ENCODE measurements at regions not wholly inside any gene's neighbourhood (a gene's known extent, or its start where the extent isn't known, plus 50 kb on each side); places are given as distances from the start of the nearest gene placed in this dataset.
"Not testable (repeated sequence)": the region's sequence is repeated elsewhere in the genome, so short reads cannot be mapped to it uniquely, and the experiment has no call there.

DNA sequence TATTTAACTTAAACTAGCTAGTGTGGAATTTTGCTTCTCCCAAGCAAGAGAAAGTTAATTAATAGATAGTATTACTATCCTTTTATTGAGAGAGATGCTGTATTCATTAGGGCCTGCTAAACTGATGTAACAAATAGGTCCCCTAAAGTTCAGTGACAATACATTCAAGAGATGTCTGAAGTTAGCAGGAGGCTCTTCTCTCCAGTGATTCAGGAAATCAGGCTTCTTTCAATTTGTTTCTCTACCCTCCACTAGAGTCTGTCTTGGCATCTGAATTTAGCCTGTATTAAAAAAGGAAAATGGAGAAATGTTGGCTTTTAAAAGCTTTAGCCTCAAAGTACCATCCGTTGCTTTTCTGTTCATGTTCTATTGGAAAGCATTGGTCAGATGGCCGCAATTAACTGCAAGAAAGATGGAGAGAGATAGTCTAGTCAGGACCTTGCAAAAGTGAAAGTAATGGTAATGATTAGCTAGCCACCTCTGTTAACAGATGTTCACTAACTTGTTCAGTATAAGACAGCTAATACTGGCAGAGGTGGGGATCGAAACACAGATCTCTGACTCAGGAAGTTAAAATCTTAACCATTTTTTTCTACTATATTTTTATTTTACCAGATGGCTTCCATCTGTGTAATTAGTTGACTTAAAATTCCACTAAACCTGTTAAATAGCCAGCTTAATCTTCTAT, 786.8 kb downstream of the TMTC2 start:
- no peak for DNase-seq (ENCODE audit: low read depth in 2 of 2)

DNA sequence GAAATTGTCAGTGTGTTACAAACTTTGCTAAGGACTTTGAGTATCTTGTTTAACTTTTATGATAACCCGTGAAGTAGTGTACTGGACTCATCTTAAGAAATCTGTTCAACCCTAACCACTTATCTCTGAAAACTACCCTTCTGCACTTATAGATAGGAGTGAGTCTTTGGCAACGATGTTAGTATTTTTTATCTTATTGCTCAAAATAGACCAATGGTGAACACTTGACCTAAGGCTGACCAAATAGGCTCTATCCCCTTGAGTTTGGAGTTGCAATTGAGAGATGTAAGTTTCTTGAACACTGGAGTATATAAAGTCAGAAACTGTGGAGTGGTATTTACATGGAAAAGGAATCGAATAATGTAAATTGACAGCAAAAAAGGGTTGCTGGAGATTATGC, 786.1 kb downstream of the TMTC2 start:
- DNase-seq (ENCODE audit: low read depth in 2 of 2) = no peak

DNA sequence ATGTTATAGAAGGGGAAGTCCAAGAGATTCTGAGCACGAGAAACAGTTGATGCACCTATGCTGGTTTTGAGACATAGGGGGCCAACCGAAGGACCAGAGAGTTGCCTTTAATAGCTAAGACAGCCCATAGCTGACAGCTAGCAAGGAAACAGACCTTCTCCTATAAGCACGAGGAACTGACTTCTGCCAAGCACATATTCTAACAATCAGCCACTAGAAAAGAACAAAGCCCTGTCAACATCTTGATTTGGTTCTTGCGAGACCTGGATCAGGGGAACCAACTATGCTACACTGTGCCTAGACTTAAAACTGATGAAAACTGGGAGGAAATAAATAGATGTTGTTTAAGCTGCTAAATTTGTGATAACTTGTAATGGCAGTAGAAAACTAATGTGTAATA, 785.6 kb downstream of the TMTC2 start:
- DNase-seq (ENCODE audit: low read depth in 2 of 2) = no peak

DNA sequence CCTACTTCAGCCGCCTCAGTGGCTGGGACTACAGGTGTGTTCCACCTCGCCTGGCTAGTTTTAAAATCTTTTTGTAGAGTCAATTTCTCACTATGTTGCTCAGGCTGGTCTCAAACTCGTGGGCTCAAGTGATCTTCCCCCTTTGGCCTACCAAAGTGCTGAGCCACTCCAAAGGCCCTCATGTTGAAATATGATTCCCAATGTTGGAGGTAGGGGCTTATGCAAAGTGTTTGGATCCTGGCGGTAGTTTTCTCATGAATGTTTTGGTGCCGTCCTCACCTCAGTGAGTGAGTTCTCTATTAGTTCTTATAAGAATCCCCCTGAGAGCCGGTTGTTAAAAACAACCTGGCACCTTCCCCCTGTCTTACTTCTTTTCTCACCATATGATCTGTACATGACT, 784.6 kb downstream of the TMTC2 start:
- no peak for DNase-seq (ENCODE audit: low read depth in 2 of 2)

DNA sequence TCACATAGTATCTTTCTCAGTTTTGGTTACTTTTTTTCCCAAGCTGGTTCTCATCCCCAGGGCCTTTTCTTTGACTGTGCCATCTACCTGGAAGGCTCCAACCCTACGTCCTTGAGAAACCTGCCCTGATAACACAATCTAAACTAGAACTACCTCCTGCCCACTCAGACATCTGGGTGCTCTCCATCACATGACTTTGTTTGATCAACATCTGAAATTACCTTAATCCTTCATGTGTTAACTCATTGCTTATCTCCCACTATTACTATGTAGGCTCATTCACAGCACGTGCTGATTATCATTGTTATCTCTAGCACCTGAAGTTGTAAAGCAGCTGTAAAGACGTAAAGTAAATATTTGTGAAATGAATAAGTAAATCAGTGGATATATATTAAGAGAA, 784.0 kb downstream of the TMTC2 start:
- no peak for DNase-seq (ENCODE audit: low read depth in 2 of 2)

DNA sequence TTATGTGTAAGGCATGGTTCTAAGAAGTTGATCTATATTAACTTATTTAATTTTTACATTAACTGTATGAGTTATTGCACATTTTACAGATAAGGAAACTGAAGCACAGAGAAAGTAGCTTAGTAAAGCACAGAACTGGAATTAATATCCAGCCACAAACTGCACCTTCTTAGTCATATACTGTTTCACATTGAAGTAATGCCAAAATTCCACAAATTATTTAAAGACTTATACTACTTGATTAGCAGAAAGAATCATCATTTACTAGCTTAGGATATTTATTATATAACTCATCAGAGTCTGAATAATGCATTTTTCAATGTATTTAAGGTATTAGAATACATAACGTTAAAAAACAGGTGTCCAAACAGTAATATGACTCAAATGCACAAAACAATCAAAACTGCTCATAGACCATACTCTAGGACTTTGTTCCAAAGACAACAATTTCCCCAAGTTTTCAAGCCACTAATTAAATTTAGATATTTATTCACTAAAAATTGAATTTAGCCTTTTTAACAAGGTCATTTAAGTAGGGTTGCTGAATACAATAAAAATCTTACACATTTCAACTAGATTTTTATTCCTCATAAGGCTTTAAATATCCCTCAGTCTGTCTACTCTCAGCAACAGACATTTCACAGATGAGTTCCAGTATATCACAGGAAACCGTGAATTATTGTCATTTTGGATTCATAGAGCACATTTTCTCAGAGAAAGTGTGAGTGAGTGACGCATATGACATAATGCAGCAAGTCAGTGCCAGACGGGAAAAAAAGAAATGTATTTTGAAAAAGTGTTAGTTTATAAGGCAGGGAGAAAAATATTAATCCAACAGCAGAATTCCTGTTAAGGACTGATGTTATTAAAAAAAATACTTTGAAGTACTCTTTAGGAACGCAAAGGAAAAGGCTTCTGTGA, 782.5 kb downstream of the TMTC2 start:
- DNase-seq (ENCODE audit: low read depth in 2 of 2) = no peak

DNA sequence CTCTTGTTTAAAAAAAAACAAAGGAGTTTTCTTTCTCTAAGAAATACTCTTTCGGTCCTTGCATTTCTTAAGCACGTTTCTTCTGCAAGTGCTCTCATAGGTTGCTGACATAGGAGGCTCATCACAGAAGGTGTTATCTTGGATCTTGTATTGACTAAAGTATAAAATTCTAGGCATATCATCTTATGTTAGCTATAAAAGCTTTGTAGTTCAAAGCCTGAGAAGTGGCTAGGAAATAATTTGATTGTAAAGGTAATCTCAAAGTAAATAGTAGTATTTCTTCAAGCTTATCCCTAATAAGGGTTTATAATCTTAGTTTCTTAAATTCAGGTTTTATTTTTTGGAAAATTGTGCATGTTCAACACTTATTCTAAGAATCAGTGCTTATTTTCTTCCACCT, 778.9 kb downstream of the TMTC2 start:
- DNase-seq (ENCODE audit: low read depth in 2 of 2) = no peak

DNA sequence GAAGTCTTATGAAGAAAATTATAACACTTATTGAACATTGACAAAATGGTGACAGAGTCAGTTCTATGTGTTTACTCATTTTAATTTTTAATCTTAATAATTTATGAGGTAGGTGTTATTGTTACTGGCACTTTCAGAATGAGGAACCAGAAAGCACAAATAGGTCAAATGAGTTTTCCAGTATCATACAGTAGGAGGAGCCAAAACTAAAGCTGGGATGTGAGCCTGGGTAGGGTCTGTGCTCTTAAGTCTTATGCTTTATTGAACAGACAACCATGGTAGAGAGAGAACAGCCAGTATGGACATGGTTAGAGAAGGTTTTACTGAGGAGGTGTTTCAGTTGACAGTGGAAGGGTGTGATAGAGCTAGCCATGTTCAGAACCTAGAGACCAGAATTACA, 775.7 kb downstream of the TMTC2 start:
- DNase-seq (ENCODE audit: low read depth in 2 of 2) = no peak

DNA sequence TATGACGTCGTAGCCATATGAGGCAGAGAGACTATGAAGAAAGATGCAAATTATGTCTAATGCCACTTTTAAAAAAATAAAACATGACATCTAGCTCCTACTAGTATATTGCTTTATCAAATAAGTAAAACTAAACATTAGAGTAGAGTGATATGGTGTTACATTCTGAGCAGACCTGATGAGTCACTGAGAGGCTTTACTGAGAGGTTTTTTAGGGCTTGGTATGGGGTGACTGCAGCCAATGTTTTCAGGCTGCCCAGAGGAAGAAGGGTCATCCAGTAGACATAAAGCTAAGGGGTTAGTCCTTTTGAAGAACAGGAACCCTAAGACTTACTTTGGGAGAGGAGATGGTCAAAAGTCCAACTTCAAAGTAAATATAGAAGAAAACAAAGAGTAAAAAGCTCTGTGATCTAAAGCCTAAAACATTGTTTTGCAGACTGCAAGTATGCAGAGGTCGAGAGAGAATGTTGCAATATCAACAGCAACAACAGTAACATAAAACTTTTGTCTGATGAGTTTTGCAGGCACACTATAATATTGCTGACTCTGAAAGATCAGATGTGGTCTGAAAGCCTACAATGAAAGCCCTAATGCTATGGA, 774.7 kb downstream of the TMTC2 start:
- DNase-seq (ENCODE audit: low read depth in 2 of 2) = no peak

DNA sequence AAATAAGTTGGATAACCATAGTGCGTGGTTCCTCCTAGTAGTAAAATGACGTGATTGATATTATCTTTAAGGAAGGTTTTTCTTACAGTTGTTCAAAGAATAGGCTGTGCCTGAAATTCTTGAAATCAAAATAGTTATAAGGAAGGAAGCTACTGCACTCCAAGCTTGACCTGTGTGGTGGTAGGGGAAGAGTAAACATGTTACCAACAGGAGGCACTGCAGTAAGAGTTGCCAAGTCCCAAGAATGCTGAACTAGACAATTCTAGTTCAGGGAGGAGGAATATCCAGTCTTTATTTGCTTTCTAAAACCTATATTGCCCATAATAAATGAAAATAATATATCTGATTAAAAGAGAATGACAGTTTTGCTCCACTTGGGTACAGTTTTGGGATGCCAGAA, 764.5 kb downstream of the TMTC2 start:
- no peak for DNase-seq (ENCODE audit: low read depth in 2 of 2)

DNA sequence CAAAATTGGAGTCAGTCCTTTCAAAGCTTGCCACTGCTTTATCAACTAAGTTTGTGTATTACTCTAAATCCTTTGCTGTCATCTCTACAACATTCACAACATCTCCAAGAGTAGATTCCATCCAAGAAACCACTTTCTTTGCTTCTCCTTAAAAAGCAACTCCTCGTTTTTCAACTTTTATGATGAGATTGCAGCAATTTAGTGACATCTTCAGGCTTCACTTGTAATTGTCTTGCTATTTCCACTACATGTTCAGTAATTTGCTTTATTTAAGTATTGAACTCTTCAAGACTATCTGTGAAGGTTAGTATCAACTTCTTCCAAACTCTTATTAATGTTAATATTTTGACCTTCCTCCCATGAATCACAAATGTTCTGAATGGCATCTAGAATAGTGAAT, 747.9 kb downstream of the TMTC2 start:
- no peak for DNase-seq (ENCODE audit: low read depth in 2 of 2)

DNA sequence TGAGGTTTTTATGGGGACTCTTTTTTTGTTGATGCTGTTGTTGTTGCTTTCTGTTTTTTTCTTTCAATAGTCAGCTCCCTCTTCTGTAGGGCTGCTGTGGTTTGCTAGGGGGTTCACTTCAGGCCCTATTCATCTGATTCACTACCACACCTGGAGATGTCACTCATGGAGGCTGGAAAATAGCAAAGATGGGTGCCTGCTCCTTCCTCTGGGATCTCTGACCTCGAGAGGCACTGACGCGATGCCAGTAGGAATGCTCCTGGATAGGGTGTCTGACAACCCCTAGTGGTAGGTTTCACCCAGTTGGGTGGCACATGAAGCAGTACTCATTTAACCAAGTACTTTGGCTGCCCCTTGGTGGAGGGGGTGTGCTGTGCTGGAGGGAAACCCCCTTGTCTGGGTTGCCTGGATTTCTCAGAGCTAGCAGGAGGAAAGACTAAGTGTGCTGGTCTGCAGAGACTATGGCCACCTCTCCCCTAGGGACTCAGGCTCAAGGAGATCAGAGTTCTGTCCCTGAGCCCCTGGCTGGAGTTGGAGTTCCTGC, 745.5 kb downstream of the TMTC2 start:
- DNase-seq (ENCODE audit: low read depth in 2 of 2) = no peak

DNA sequence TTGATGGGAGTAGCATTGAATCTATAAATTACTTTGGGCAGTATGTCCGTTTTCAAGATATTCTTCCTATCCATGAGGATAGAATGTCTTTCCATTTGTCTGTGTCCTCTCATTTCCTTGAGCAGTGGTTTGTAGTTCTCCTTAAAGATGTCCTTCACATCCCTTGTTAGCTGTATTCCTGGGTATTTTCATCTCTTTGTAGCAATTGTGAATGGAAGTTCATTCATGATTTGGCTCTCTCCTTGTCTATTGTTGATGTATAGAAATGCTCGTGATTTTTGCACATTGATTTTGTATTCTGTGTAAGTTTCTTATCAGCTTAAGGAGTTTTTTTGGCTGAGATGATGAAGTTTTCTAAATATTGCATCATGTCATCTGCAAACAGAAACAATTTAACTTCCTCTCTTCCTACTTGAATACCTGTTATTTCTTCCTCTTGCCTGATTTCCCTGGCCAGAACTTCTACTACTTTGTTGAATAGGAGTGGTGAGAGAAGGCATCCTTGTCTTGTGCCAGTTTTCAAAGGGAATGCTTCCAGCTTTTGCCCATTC, 741.0 kb downstream of the TMTC2 start:
- DNase-seq (ENCODE audit: low read depth in 2 of 2) = not testable (repeated sequence)

DNA sequence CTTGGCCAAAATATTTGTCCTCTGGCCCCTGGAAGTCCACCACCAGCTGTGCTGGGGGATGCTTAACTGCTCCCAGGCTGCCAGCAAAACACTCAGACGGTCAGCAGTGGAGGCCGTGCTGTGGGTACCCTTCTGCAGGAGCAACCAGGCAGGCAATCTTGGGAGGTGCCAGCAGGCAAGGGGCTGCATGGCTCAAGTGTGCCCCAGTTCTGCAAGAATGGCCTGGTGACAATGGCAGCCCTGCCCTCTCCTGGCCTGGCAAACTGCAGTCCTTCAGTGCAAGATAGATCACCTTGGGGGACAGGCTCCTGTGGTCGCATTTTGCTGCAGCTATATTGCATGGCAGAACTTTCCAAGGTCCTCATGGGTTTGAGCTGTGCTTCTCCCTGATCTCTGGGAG, 728.3 kb downstream of the TMTC2 start:
- no peak for DNase-seq (ENCODE audit: low read depth in 2 of 2)

DNA sequence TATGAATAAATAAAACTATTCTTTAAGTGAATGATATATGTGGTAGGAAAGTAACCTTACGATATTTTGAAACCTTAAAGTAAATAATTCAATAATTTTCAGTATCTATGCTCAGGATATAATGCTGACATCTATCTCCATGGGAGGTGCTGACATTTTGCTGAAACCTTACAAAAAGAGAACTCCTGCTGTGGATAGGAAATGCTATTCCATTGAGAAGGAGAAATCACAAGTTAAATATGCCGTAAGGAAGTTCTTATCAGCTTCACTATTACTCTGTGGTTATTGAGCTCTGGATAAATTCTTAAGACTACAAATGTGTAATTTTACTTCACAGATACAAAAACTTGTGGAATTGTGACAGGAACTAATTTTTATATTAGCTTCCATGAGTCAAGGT, 722.1 kb downstream of the TMTC2 start:
- DNase-seq (ENCODE audit: low read depth in 2 of 2) = no peak

DNA sequence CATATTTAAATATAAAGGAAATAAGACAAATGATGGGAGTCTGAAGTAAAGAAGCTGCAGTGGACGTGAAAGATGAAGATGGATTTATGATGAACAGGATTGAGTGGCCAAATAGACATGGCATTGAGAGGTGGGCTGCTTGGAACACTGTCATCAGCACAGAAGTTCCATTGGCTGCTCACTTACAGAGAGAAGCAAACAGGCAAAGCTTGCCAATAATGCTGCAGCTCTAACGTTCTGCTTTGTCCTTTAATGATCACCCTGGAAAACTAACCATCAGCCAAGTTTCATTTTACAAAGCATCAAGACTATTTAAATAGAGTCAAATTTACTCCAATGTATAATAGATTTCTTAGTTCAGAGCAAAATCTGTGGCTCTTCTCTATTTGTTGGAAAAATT, 721.4 kb downstream of the TMTC2 start:
- DNase-seq (ENCODE audit: low read depth in 2 of 2) = no peak

DNA sequence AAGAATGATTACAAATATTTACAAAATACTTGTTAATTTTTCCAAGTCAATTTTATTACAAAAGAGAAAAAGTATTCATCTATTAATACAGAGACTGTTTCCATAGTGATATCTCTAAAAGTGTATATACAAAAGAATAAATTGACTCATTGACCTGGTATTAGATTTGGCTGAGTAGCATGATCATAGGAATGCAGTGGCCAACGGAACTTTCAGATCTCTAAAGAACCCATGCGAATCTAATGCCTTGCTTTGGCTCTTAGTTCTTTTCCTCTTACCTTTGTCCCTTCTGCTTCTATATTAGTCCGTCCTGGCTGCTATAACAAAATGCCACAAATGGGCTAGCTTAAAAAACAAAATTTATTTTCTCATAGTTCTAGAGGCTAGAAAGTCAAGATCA, 717.8 kb downstream of the TMTC2 start:
- no peak for DNase-seq (ENCODE audit: low read depth in 2 of 2)

DNA sequence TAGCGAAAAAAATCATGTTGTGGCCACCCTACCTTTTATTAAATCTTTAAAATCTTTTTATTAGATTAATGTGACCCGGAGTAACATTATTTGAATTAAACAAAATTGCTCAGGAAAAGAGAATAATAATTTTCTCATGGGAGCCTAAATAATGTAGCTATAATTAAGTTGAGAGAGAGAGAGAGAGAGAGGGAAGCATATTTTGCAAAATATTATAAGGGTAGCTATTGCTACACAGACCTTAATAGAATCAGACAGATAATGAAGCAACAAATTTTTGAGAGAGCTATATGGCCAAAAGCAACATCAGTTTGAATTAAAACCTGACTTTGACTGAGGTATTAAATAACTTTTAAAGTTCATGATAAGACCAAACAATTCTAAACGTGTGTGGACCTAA, 703.5 kb downstream of the TMTC2 start:
- DNase-seq (ENCODE audit: low read depth in 2 of 2) = no peak

DNA sequence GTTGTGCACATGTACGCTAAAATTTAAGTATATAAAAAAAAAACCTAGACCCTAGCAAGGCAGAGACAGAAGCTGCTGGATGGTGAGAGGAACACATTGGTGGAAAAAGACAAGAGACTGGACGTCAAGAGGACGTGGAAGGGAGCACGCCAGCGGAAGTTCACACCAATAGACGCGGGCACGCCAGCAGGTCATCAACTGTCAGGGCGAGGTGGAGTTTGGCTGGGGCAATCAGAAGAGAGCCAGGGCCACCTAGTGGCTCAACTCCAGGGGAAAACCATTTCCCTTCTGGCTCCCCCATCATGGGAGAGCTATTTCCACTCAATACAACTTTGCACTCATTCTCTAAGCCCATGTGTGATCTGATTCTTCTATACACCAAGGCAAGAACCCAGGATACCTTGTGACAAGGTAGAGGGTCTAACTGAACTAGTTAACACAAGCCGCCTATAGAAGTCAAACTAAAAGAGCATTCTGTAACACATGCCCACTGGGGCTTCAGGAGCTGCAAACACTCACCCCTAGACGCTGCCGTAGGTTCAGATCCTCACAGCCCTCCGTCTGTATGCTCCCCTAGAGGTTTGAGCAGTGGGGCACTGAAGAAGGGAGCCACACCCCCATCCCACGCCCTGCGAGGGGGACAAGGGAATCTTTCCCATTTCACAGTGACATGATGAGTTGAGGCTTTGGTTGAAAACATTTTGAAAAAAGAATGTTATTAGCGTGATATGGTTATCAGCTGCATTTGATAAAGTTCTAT, 702.7 kb downstream of the TMTC2 start:
- DNase-seq (ENCODE audit: low read depth in 2 of 2) = no peak

DNA sequence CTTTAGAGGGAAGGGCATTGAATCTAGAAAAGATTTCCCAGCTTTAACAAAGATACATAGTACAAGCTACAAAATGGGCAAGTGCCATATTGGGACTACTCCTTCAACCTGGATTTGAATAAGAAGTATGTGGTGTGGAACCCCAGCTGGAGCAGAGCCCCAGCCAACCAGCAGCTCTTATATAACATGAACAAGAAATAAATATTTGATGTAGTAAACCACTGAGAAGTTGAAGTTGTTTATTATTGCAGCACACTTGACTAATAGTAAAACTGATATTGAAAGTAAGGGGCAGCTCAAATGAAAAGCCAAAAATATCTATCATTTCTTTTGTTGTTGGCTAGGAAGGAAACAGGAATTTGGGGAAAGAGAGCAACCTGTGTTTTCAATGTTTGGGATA, 701.8 kb downstream of the TMTC2 start:
- no peak for DNase-seq (ENCODE audit: low read depth in 2 of 2)

DNA sequence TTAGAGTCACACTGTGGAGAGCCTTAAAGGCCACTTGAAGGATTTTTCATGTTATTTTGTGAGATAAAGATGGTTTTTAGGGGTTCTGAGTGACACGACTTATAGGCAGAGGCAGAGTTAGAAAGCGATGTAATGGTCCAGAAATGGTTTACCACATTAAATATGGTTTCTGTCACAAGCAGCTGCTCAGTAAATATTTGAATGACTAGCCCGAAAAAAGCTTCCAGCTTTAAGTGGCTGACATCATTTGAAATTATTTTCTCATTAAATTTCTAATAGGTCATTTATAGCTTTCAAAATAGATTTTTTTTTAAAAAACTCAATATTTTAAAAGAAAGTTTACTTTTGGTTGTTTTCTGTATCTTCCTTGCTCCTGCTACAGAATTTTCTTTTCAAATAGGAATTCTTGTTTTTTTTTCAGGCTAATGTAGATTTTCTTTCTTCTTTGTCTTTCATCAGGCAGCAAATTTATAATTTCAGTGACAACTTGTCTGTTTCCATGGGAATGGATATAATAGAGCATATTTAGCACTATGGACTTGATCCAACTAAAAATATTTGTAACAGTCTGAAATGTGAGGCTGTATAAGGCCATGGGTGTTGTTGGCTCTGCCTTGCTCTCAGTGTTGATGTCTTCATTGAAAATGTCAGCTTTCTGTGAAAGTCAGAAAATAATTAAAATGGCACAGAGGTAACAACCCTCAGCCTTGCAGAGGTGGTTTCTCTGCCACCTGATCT, 700.0 kb downstream of the TMTC2 start:
- no peak for DNase-seq (ENCODE audit: low read depth in 2 of 2)

Measured in dermis microvascular lymphatic vessel endothelial cell (primary cell).